ENCODE measurements at regions not wholly inside any gene's neighbourhood (a gene's known extent, or its start where the extent isn't known, plus 50 kb on each side); places are given as distances from the start of the nearest gene placed in this dataset.

DNA sequence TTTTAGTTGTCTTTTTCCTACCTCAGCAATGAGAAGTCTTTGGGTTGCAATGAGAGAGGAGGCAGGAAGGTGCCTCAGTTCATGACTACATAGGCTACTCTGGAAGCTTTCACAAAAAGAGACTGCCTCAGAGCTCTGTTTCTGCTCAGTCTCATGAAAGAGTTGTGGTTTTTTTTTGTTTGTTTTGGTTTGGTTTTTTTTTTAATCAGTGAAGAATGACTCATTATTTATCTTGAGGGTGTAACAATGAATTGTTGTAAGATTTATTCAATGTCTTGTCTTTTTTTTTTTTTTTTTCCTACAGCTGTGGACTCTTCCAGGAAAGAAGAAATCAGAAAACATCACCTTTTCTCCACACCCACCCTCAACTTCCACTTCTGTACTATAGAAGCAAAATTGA lies 67.5 kb upstream of the CXCL13 start:
- no peak overlapping the region for H3K4me3 ChIP-seq (ENCODE audit: low read depth, low read length)
- peak; percentile 32 for DNase-seq (ENCODE audit: low read depth)
- in situ Hi-C loops (cut with HindIII; ENCODE audit: low sequenced_read_pairs) = no loop called here
- TF ChIP-seq, protein P1, sequence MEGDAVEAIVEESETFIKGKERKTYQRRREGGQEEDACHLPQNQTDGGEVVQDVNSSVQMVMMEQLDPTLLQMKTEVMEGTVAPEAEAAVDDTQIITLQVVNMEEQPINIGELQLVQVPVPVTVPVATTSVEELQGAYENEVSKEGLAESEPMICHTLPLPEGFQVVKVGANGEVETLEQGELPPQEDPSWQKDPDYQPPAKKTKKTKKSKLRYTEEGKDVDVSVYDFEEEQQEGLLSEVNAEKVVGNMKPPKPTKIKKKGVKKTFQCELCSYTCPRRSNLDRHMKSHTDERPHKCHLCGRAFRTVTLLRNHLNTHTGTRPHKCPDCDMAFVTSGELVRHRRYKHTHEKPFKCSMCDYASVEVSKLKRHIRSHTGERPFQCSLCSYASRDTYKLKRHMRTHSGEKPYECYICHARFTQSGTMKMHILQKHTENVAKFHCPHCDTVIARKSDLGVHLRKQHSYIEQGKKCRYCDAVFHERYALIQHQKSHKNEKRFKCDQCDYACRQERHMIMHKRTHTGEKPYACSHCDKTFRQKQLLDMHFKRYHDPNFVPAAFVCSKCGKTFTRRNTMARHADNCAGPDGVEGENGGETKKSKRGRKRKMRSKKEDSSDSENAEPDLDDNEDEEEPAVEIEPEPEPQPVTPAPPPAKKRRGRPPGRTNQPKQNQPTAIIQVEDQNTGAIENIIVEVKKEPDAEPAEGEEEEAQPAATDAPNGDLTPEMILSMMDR (IDR thresholded peaks at IDR 0.05; ENCODE audit: low read depth, low read length, missing control alignments) = no peak

GRCh38 chr4:77538574-77539157 lies 67.0 kb upstream of the CXCL13 start:
- no peak for DNase-seq (ENCODE audit: low read depth)
- TF ChIP-seq, protein P1 (IDR thresholded peaks at IDR 0.05; ENCODE audit: low read depth, low read length, missing control alignments) = no peak
- in situ Hi-C loops (cut with HindIII; ENCODE audit: low sequenced_read_pairs) = no loop called here
- no peak overlapping the region for H3K4me3 ChIP-seq (ENCODE audit: low read depth, low read length)

Measured in astrocyte of the cerebellum (primary cell).